B cell (primary cell): ENCODE measurements at regions not wholly inside any gene's neighbourhood (a gene's known extent, or its start where the extent isn't known, plus 50 kb on each side); places are given as distances from the start of the nearest gene placed in this dataset.

ENCODE experiments used
- ATAC-seq: fragments of 200-7000 bp; cut with Tn5 transposase; one replicate; pipeline ENCODE4 v1.10.0; 2021; ENCODE audit warnings: low read depth, mild to moderate bottlenecking, moderate number of reproducible peaks, moderate library complexity
- CTCF ChIA-PET: fragments of 350-600 bp; sonication (Branson Sonifier 250); formaldehyde crosslinking; loops from one replicate; lab custom pipeline; 2021; ENCODE audit warnings: antibody characterized with exemption, inconsistent platforms; lab: Charles Lee
- POLR2A ChIA-PET: fragments of 350-600 bp; sonication (Branson Sonifier 250); formaldehyde crosslinking; loops from one replicate; lab custom pipeline; 2021; ENCODE audit warnings: antibody characterized with exemption; lab: Charles Lee
- DNase-seq: peaks from one replicate; pipeline ENCODE4 v3.0.0; 2013
- H2AFZ ChIP-seq: 2 replicates; pipeline ENCODE4 v1.6.1; 2012; ENCODE audit warnings: mild to moderate bottlenecking, low read depth, low read length; ENCODE audit not compliant: insufficient read depth, poor library complexity, severe bottlenecking
- H3K27ac ChIP-seq, 2 donors: 1 replicate in 1 of 2; 2 replicates in 1 of 2; pipeline ENCODE4 v1.5.1; 2012 to 2013; ENCODE audit warnings: low read length in 2 of 2, mild to moderate bottlenecking in 2 of 2, moderate library complexity in 1 of 2
- H3K27me3 ChIP-seq, 4 experiments: fragments of 200-600 bp in 1 of 4; sonication (generic) in 1 of 4; replicated peaks in 1 of 4; 1 replicate in 2 of 4; 2 replicates in 2 of 4; pipeline versions ENCODE4 v1.6.1 to v1.7.0; 2013 to 2016; ENCODE audit warnings: low read length in 3 of 4, mild to moderate bottlenecking in 2 of 4, mixed read lengths in 1 of 4, moderate library complexity in 1 of 4; ENCODE audit not compliant: insufficient read depth in 4 of 4, control insufficient read depth in 3 of 4; ENCODE audit errors: control extremely low read depth in 1 of 4
- H3K36me3 ChIP-seq, 2 experiments: replicated peaks in 1 of 2; 1 replicate in 1 of 2; 2 replicates in 1 of 2; pipeline versions ENCODE4 v1.6.1 to v1.7.1; 2013; ENCODE audit warnings: low read length in 1 of 2; ENCODE audit not compliant: insufficient read depth in 2 of 2, control insufficient read depth in 1 of 2; ENCODE audit errors: control extremely low read depth in 1 of 2, extremely low read depth in 1 of 2
- H3K4me1 ChIP-seq, 2 donors: fragments of 200-600 bp in 1 of 2; sonication (generic) in 1 of 2; 1 replicate in 1 of 2; 2 replicates in 1 of 2; pipeline versions ENCODE4 v1.5.1 to v1.6.1; 2013 to 2017; ENCODE audit warnings: low read length in 2 of 2; ENCODE audit not compliant: control insufficient read depth in 2 of 2, insufficient read depth in 2 of 2
- H3K4me2 ChIP-seq: replicated peaks from 2 replicates; pipeline ENCODE3; 2012; ENCODE audit warnings: mild to moderate bottlenecking, low read depth, low read length; ENCODE audit not compliant: poor library complexity, severe bottlenecking
- H3K4me3 ChIP-seq, 5 experiments: fragments of 200-600 bp in 1 of 5; sonication (generic) in 1 of 5; 1 replicate in 3 of 5; 2 replicates in 2 of 5; pipeline versions ENCODE4 v1.5.1 to v1.7.0; 2011 to 2016; ENCODE audit warnings: low read length in 4 of 5, mild to moderate bottlenecking in 4 of 5, low read depth in 2 of 5, control low read depth in 1 of 5, moderate library complexity in 1 of 5; ENCODE audit not compliant: insufficient read depth in 1 of 5; ENCODE audit errors: control extremely low read depth in 1 of 5, extremely low read depth in 1 of 5
- H3K79me2 ChIP-seq: fragments of 200-600 bp; sonication (generic); one replicate; pipeline ENCODE4 v1.6.0; 2016; ENCODE audit warnings: low read length; ENCODE audit not compliant: control insufficient read depth, insufficient read depth
- H3K9ac ChIP-seq: fragments of 200-600 bp; sonication (generic); 2 replicates; pipeline ENCODE4 v1.6.1; 2017; ENCODE audit warnings: mild to moderate bottlenecking, low read length, moderate library complexity
- H3K9me3 ChIP-seq, 3 donors: one replicate each; pipeline versions ENCODE4 v1.6.1 to v1.7.1; 2013; ENCODE audit warnings: low read length in 2 of 3; ENCODE audit not compliant: control insufficient read depth in 2 of 3, insufficient read depth in 1 of 3; ENCODE audit errors: control extremely low read depth in 1 of 3
- H4K20me1 ChIP-seq: 2 replicates; pipeline ENCODE4 v1.6.0; 2012; ENCODE audit warnings: mild to moderate bottlenecking, low read length; ENCODE audit not compliant: insufficient read depth, control insufficient read depth, poor library complexity, severe bottlenecking
- H3K27ac Mint-ChIP-seq: one replicate; pipeline ENCODE4 v1.8.0; 2021; ENCODE audit warnings: mixed read lengths
- H3K27me3 Mint-ChIP-seq: one replicate; pipeline ENCODE4 v1.8.0; 2021; ENCODE audit warnings: mixed read lengths
- H3K4me1 Mint-ChIP-seq: one replicate; pipeline ENCODE4 v1.8.0; 2021; ENCODE audit warnings: mixed read lengths
- H3K4me3 Mint-ChIP-seq: one replicate; pipeline ENCODE4 v1.8.0; 2021; ENCODE audit warnings: mixed read lengths
- H3K9me3 Mint-ChIP-seq: one replicate; pipeline ENCODE4 v1.8.0; 2022; ENCODE audit warnings: mixed read lengths; ENCODE audit not compliant: insufficient read depth
- EZH2 ChIP-seq: IDR thresholded peaks from 2 replicates; pipeline ENCODE4 v1.6.1; 2012; ENCODE audit warnings: borderline replicate concordance, low read depth, mild to moderate bottlenecking, moderate library complexity, low read length; ENCODE audit not compliant: insufficient read depth, poor library complexity, severe bottlenecking
- WGBS: methylation state at CpG from one replicate; pipeline ENCODE4 v1.1.5; 2013; ENCODE audit warnings: missing lambda C conversion rate; ENCODE audit not compliant: insufficient coverage; 5-methylcytosine and 5-hydroxymethylcytosine counted together
- intact Hi-C: fragments of 100-400 bp; cut with micrococcal nuclease; formaldehyde crosslinking; loops from one replicate; pipeline ENCODE4 v1.10.0; 2022
- TF ChIP-seq, protein P1 (sequence below): fragments of 200-600 bp; IDR thresholded peaks from one replicate; pipeline ENCODE4 v1.8.0; 2022; ENCODE audit warnings: antibody characterized with exemption, mild to moderate bottlenecking

DNA sequence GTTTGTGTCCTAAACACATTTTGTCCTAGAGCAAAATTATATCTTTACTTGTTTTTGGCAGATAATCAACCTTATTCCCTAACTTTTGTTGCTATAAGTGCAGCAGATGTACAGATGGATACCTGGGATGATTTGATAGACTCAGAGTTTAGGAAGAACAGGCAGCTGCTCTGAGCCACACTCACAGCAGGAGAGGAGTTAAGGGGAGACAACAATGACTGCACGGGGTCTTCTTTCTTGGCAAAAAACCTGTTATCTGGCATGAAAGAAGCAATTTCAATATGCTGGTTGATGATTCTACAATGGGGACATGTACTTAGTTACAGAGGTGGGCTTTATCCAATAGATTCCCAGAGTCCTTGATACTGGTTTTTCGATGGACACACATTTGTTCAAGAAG lies 258.9 kb upstream of the PCDH9 start:
- no peak overlapping the region for H3K4me3 Mint-ChIP-seq

DNA sequence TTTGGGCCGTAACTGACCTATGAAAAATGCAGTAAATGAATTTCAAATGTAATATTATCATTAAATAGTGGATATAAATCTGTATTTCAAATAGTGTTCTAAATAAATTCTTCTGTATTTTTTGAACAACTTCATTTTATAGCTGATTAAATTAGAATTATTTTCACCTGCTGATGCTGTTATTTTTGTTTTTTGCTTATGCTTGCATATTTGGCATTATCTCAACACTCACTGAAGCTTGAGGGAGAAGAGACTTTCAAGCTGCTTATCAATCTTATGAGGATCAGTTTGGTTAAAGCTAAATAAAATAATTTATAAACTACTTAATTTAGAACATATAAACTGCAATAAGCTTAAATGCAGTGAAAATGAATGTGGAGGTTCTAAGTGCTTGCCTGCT lies 251.3 kb upstream of the PCDH9 start:
- H3K9me3 ChIP-seq, result no peaks in the 10 kb centered on the region

More for the DNA sequence above, 258.9 kb upstream of the PCDH9 start:
- POLR2A ChIA-PET, result no interaction called here
- Mint-ChIP-seq H3K27ac (no peak overlapping the region), H3K27me3 (no peaks in the 10 kb centered on the region), H3K9me3 (no peaks in the 10 kb centered on the region), H3K4me1 (no peaks in the 10 kb centered on the region)
- H3K27me3 ChIP-seq, result no peaks in the 10 kb centered on the region
- no peaks in the 10 kb centered on the region for H3K36me3 ChIP-seq
- no peaks in the 10 kb centered on the region for H4K20me1 ChIP-seq
- H3K27ac ChIP-seq, result no peak overlapping the region
- H3K9ac ChIP-seq, result no peak overlapping the region
- no peak overlapping the region for H3K4me3 ChIP-seq
- H2AFZ ChIP-seq, result no peak overlapping the region
- H3K4me2 ChIP-seq, result no peak overlapping the region
- TF ChIP-seq EZH2, result no peak
- TF ChIP-seq, protein P1, sequence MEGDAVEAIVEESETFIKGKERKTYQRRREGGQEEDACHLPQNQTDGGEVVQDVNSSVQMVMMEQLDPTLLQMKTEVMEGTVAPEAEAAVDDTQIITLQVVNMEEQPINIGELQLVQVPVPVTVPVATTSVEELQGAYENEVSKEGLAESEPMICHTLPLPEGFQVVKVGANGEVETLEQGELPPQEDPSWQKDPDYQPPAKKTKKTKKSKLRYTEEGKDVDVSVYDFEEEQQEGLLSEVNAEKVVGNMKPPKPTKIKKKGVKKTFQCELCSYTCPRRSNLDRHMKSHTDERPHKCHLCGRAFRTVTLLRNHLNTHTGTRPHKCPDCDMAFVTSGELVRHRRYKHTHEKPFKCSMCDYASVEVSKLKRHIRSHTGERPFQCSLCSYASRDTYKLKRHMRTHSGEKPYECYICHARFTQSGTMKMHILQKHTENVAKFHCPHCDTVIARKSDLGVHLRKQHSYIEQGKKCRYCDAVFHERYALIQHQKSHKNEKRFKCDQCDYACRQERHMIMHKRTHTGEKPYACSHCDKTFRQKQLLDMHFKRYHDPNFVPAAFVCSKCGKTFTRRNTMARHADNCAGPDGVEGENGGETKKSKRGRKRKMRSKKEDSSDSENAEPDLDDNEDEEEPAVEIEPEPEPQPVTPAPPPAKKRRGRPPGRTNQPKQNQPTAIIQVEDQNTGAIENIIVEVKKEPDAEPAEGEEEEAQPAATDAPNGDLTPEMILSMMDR, result no peak
- intact Hi-C loops, result no loop called here
- H3K9me3 ChIP-seq, result no peaks in the 10 kb centered on the region
- DNase-seq (no peak), ATAC-seq (no peak)
- H3K79me2 ChIP-seq, result no peaks in the 10 kb centered on the region
- H3K4me1 ChIP-seq, result no peaks in the 10 kb centered on the region
- 80% methylated on average over 1 of the region's 2 CpGs for WGBS
- CTCF ChIA-PET, result no interaction called here

More for the DNA sequence above, 251.3 kb upstream of the PCDH9 start:
- H3K27me3 Mint-ChIP-seq, result no peaks in the 10 kb centered on the region
- Histone ChIP-seq H3K4me3 (no peak overlapping the region), H3K9ac (no peak overlapping the region), H3K79me2 (no peaks in the 10 kb centered on the region), H4K20me1 (no peaks in the 10 kb centered on the region), H3K4me1 (no peaks in the 10 kb centered on the region), H3K4me2 (no peak overlapping the region), H3K27ac (no peak overlapping the region), H2AFZ (no peak overlapping the region), H3K36me3 (no peaks in the 10 kb centered on the region), H3K27me3 (no peaks in the 10 kb centered on the region)
- DNase-seq (no peak), ATAC-seq (no peak)
- no CpG with 5 or more reads among the region's 1 CpG for WGBS
- no peak overlapping the region for H3K27ac Mint-ChIP-seq
- TF ChIP-seq, protein P1, result no peak
- TF ChIP-seq EZH2, result no peak
- H3K9me3 Mint-ChIP-seq, result peaks cover 5% of the 10 kb centered on the region
- H3K4me1 Mint-ChIP-seq, result no peaks in the 10 kb centered on the region
- no peak overlapping the region for H3K4me3 Mint-ChIP-seq
- ChIA-PET POLR2A (no interaction called here), CTCF (interaction anchor here (0.8 kb wide), 1 partner anchor 10 kb away, joined by 3 read pairs; no protein-coding TSS in a partner anchor)
- intact Hi-C loops, result no loop called here
